ENCODE measurements at regions not wholly inside any gene's neighbourhood (a gene's known extent, or its start where the extent isn't known, plus 50 kb on each side); places are given as distances from the start of the nearest gene placed in this dataset.

DNA sequence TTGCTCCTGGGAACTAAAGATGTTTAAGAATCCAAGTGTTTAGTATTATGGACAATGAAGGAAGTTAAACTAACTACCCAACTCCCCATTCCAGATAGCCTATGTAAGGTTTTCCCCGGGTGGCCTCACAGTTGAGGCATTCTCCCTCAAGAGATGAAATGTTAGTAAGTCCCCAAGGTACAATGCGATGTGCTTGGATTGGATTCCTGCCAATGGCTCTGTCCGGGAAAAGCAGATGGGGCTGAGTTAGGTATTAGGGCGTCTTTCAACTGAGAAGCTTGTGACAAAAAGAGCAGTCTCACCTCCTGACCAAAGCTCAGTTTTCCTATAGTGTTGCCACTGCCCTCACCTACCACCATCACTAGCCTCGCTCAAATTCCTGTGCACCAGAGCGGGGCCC is 64.8 kb upstream of the E2F7 start:
- peak in 1 of 2 experiments; percentile 29 for DNase-seq (ENCODE audit: low read depth in 2 of 2)

DNA sequence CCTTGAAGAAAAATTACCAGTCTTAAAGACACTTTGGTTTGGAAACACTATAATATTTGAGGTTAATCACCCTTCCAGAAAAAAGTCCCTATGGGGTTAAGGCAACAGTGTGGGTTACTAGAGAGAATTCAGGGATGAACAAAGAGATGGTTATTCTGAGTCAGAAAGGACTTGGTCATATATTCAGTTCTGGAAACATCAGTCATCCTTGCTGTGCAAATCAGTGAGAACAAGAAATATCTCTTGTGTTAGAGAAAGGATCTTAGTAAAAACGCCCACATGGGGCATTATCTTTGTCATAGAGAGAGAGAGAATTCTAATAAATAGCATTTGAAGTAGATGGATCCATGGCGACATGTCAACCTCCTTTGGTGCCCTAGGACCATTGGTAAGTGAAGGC is 59.4 kb upstream of the E2F7 start:
- DNase-seq (ENCODE audit: low read depth in 2 of 2): peak in 1 of 2 experiments; percentile 45

DNA sequence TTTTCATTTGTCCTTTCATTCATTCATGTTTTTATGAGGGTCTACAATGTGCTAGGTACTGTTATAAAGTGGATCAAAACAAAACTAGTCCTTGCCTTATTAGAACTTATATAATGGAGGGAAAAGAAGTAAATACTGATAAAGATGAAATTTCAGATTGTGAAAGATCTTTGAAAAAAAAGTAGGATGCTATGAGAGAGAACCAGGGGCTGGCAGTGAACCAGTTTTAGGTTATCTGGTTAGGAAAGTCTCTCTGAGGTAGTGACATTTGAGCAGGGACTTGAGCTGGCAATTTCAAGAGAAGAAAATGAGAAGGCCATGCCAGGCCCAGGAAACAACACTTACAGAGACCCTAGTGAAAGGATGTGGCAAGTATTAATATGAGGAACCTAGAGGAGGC is 57.3 kb upstream of the E2F7 start:
- no peak for DNase-seq (ENCODE audit: low read depth in 2 of 2)

DNA sequence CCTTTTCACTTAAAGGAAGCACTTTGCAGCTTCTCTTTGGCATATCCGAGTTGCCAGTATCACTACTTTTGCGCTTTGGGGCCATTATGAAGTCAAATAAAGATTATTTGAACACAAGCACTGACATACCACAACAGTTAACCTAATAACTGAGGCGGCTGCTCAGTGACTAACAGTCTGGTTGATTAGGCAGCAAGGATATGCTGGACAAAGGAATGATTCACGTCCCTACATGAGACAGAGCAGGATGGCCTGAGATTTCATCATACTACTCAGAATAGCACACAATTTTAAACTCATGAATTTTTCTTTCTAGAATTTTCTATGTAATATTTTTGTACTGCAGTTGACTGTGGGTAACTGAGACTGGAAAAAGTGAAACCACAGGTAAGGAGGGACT is 56.9 kb upstream of the E2F7 start:
- DNase-seq (ENCODE audit: low read depth in 2 of 2): peak; percentile 88 to 89

DNA sequence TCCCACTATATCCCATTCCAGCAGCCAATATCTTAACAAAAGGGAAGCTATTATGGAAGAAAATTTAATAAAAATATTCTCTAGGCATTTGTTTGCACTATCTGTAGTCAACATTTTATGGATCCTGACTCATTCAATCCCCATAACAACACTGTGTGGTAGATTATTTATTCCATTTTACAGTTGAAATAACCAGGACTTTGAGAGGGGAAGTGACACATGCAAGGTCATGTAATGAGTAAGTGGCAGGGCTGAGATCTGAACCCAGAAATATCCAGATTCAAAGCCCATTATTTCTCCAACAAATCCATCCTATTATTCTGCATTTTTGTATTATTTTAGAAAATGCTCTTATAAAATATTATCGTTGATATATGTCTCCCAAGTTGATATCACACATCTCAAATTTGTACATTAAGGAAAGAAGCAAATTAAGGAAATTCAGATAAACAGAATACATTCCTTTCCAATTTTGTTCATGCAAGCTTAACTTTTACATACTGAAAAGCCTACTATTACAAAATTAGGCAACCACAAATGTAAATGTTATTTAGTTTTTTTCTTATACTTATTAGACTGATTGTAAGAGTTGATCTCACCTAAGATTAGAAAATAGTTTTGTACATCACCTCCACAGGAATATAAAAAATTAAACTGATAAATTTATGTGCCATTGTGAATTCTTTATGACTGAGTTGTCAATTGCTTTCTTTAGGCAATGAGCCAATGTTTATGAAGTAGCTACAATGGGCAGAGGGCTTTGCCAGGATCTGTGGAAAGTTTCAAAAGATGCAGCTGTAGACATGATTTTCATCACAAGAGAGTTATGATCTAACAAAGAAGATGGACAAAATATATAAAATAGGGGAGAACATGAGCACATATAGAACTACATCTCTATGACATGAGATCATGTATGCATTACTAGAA is 55.1 kb upstream of the E2F7 start:
- DNase-seq (ENCODE audit: low read depth in 2 of 2): peak in 1 of 2 experiments; percentile 39

DNA sequence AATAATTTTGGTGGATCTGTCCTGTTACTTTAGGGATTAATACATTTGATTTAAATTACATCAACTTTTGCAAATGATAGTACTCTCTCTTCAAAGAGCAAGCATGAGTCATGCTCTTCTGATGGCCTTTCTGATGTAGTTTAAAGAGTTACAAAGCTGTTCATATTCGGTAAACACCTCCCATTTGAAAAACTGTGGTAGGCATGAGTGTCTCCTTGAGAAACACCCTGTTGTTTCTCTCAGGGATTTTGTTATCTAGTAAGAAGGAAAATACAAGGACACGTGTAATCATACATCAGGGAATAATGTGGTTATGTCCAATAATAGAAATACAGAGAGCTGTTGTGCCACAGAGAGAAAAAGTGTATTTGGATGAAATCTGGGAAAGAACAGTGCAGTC is 53.3 kb upstream of the E2F7 start:
- no peak for DNase-seq (ENCODE audit: low read depth in 2 of 2)

DNA sequence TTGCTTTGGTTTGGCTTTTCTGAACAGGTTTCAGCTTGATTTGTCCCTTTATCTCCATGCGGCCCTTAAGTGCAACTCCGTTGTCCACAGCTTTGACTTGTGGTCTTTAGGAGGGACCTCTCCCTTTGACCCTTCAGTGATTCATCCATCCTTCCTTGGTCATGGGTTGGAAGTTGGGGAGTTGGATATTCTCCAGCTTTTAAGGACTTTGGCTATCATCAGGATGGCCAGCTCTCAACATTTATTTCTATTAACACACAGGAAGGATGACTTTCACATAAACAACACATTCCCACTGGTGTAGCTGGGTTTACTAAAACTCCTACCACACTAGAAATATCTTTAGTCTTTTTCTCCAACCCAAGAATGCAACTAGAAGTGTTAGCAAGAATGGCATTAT is 50.9 kb upstream of the E2F7 start:
- DNase-seq (ENCODE audit: low read depth in 2 of 2): no peak

DNA sequence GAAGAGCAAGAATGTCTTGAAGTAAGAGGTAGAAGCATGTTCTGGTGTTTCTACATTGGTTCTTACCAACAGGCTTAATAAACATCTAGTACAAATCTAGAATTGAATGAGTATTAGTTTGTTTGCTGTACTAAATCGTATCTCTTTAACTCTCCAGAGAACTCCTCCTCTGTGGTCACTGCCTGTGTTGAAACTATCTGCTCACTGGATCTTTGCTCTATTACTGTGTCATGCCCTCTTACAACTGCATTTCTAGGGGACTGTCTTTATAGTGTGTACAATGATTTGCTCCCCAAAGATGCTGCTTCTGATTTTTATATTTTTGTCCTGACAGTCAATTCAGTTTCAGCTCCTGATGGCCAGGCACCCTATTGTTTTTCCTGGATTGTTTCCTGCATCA is 50.1 kb upstream of the E2F7 start:
- DNase-seq (ENCODE audit: low read depth in 2 of 2): no peak

All from fibroblast of skin of left quadriceps (primary cell).